ENCODE measurements at regions not wholly inside any gene's neighbourhood (a gene's known extent, or its start where the extent isn't known, plus 50 kb on each side); places are given as distances from the start of the nearest gene placed in this dataset.
"Not testable (repeated sequence)": the region's sequence is repeated elsewhere in the genome, so short reads cannot be mapped to it uniquely, and the experiment has no call there.

DNA sequence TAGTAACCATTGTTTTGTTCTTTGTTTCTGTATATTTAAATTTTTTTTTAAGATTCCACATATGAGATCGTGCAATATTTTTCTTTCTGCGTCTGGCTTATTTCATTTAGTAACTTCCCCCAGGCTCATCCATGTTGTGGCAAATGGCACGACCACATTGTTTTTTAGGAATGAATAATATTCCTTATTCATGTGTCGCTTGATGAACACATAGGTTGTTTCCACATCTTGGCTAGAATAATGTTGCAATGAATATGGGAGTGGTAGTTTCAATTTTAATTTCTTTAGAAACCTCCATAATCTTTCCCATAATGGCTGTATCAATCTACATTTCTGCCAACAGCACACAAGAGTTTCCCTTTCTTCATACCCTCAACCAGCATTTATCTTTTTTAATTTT, 166.8 kb upstream of the NR3C2 start:
- no peaks in the 10 kb centered on the region for H3K27me3 ChIP-seq
- H3K27ac ChIP-seq: no peak overlapping the region
- H3K4me1 ChIP-seq (ENCODE audit: insufficient read depth): no peaks in the 10 kb centered on the region
- no peak for DNase-seq
- no peak overlapping the region for H3K4me3 ChIP-seq
- no peaks in the 10 kb centered on the region for H3K36me3 ChIP-seq
- intact Hi-C loops (cut with DNase I): no loop called here
- TF ChIP-seq EP300 (IDR thresholded peaks at IDR 0.05) (no peak), POLR2A (IDR thresholded peaks at IDR 0.05) (no peak)
- TF ChIP-seq, protein P1, sequence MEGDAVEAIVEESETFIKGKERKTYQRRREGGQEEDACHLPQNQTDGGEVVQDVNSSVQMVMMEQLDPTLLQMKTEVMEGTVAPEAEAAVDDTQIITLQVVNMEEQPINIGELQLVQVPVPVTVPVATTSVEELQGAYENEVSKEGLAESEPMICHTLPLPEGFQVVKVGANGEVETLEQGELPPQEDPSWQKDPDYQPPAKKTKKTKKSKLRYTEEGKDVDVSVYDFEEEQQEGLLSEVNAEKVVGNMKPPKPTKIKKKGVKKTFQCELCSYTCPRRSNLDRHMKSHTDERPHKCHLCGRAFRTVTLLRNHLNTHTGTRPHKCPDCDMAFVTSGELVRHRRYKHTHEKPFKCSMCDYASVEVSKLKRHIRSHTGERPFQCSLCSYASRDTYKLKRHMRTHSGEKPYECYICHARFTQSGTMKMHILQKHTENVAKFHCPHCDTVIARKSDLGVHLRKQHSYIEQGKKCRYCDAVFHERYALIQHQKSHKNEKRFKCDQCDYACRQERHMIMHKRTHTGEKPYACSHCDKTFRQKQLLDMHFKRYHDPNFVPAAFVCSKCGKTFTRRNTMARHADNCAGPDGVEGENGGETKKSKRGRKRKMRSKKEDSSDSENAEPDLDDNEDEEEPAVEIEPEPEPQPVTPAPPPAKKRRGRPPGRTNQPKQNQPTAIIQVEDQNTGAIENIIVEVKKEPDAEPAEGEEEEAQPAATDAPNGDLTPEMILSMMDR (IDR thresholded peaks at IDR 0.05): no peak
- H3K9me3 ChIP-seq: no peaks in the 10 kb centered on the region
- WGBS, 3 donors: 88 to 93% (median 90%) methylated on average over 4 of the region's 4 CpGs

DNA sequence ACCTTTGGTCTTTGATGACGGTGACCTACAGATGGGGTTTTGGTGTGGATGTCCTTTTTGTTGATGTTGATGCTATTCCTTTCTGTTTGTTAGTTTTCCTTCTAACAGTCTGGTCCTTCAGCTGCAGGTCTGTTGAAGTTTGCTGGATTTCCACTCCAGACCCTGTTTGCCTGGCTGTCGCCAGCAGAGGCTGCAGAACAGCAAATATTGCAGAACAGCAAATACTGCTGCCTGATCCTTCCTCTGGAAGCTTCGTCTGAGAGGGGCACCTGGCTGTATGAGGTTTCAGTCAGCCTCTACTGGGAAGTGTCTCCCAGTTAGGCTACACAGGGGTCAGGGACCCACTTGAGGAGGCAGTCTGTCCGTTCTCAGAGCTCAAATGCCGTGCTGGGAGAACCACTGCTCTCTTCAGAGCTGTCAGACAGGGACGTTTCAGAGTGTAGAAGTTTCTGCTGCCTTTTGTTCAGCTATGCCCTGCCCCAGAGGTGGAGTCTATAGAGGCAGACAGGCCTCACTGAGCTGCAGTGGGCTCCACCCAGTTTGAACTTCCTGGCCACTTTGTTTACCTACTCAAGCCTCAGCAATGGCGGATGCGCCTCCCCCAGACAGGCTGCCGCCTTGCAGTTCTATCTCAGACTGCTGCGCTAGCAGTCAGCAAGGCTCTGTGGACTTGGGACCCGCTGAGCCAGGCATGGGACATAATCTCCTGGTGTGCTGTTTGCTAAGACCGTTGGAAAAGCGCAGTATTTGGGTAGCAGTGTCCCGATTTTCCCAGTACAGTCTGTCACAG, 156.4 kb upstream of the NR3C2 start:
- H3K27me3 ChIP-seq; H3K9me3 ChIP-seq; H3K36me3 ChIP-seq; intact Hi-C loops (cut with DNase I); H3K4me1 ChIP-seq (ENCODE audit: insufficient read depth); H3K4me3 ChIP-seq; H3K27ac ChIP-seq; DNase-seq: not testable (repeated sequence)
- 86 to 88% (median 87%) methylated on average over 14 of the region's 14 CpGs for WGBS, 3 donors

DNA sequence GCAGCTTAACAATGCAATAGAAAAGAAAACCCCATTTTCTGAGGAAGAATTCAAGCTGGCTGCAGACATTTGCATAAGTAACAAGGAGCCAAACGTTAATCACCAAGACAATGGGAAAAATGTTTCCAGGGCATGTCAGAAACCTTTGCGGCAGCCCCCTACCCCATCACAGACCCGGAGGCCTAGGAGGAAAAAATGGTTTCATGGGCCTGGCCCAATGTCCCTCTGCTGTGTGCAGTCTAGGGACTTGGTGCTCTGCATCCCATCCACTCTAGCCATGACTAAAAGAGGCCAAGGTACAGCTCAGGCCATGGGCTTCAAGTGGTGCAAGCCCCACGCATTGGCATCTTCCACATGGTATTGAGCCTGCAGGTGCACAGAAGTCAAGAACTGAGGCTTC, 147.0 kb upstream of the NR3C2 start:
- H3K27ac ChIP-seq: no peak overlapping the region
- no peak for DNase-seq
- 84 to 88% (median 85%) methylated on average over 4 of the region's 4 CpGs for WGBS, 3 donors
- TF ChIP-seq POLR2A (IDR thresholded peaks at IDR 0.05) (no peak), EP300 (IDR thresholded peaks at IDR 0.05) (no peak)
- TF ChIP-seq, protein P1 (IDR thresholded peaks at IDR 0.05): no peak
- H3K9me3 ChIP-seq: no peaks in the 10 kb centered on the region
- no peaks in the 10 kb centered on the region for H3K4me1 ChIP-seq (ENCODE audit: insufficient read depth)
- no peak overlapping the region for H3K4me3 ChIP-seq
- intact Hi-C loops (cut with DNase I): no loop called here
- no peaks in the 10 kb centered on the region for H3K36me3 ChIP-seq
- no peaks in the 10 kb centered on the region for H3K27me3 ChIP-seq

- Histone ChIP-seq H3K27ac (no peak overlapping the region), H3K9me3 (no peaks in the 10 kb centered on the region), H3K4me3 (no peak overlapping the region), H3K27me3 (no peaks in the 10 kb centered on the region), H3K36me3 (no peaks in the 10 kb centered on the region), H3K4me1 (ENCODE audit: insufficient read depth) (no peaks in the 10 kb centered on the region)
- intact Hi-C loops (cut with DNase I): no loop called here
- TF ChIP-seq POLR2A (IDR thresholded peaks at IDR 0.05) (no peak), EP300 (IDR thresholded peaks at IDR 0.05) (no peak)
- TF ChIP-seq, protein P1 (IDR thresholded peaks at IDR 0.05): no peak
- 80 to 90% (median 88%) methylated on average over 2 of the region's 2 CpGs for WGBS, 3 donors
- DNase-seq: no peak
Measured at GRCh38 chr4:148575577-148575976, 133.4 kb upstream of the NR3C2 start.

DNA sequence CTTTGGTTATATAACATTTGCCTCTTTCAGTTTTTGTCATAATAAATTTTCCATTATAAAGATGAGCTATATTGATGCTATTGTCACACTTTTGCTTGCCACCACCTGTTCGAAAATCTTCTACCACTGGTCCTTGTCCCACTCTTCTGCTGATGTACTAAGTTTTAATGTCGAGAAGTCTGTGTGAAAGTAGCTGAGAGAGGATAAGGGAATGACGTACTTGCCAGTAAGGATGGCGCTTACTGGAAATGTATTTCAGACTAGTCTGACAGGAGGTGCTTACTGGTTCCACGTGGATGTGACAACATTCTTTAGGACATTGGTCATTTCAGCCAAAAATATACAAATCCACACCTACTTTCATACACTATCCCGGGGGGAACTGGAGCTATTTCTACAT, 132.7 kb upstream of the NR3C2 start:
- DNase-seq: no peak
- no peaks in the 10 kb centered on the region for H3K27me3 ChIP-seq
- TF ChIP-seq, protein P1 (IDR thresholded peaks at IDR 0.05): no peak
- no peak for TF ChIP-seq EP300 (IDR thresholded peaks at IDR 0.05)
- no peak for TF ChIP-seq POLR2A (IDR thresholded peaks at IDR 0.05)
- 83 to 85% (median 84%) methylated on average over 6 of the region's 6 CpGs for WGBS, 3 donors
- H3K4me3 ChIP-seq: no peak overlapping the region
- no peaks in the 10 kb centered on the region for H3K9me3 ChIP-seq
- H3K4me1 ChIP-seq (ENCODE audit: insufficient read depth): no peaks in the 10 kb centered on the region
- H3K27ac ChIP-seq: no peak overlapping the region
- intact Hi-C loops (cut with DNase I): no loop called here
- H3K36me3 ChIP-seq: no peaks in the 10 kb centered on the region
